ENCODE measurements at regions not wholly inside any gene's neighbourhood (a gene's known extent, or its start where the extent isn't known, plus 50 kb on each side); places are given as distances from the start of the nearest gene placed in this dataset.

- H3K27ac ChIP-seq (replicated peaks in 1 of 4) = no peak overlapping the region
- H3K4me1 ChIP-seq = no peaks in the 10 kb centered on the region
- intact Hi-C loops (cut with DNase I) = no loop called here
- no peaks in the 10 kb centered on the region for H3K36me3 ChIP-seq
- no peaks in the 10 kb centered on the region for H3K9me3 ChIP-seq
- DNase-seq (ENCODE audit: extremely low spot score) = no peak
- H3K4me3 ChIP-seq = no peak overlapping the region
- no peaks in the 10 kb centered on the region for H3K27me3 ChIP-seq
- TF ChIP-seq CTCF (IDR thresholded peaks at IDR 0.05) (no peak), EP300 (IDR thresholded peaks at IDR 0.05) (no peak), POLR2A (IDR thresholded peaks at IDR 0.05; ENCODE audit: low read depth) (no peak), POLR2AphosphoS5 (IDR thresholded peaks at IDR 0.05) (no peak)
- WGBS = 90% methylated on average over 7 of the region's 7 CpGs
These were observed 372.0 kb downstream of the CDH10 start for GRCh38 chr5:24272741-24273140.

GRCh38 chr5:24280215-24280614, 364.6 kb downstream of the CDH10 start:
- WGBS = 67% methylated on average over 5 of the region's 5 CpGs
- H3K4me1 ChIP-seq = no peaks in the 10 kb centered on the region
- no peaks in the 10 kb centered on the region for H3K27me3 ChIP-seq
- no peak for TF ChIP-seq POLR2A (IDR thresholded peaks at IDR 0.05; ENCODE audit: low read depth)
- TF ChIP-seq POLR2AphosphoS5 (IDR thresholded peaks at IDR 0.05) = no peak
- TF ChIP-seq EP300 (IDR thresholded peaks at IDR 0.05) = no peak
- TF ChIP-seq CTCF (IDR thresholded peaks at IDR 0.05) = no peak
- no peak overlapping the region for H3K27ac ChIP-seq (replicated peaks in 1 of 4)
- no peak overlapping the region for H3K4me3 ChIP-seq
- DNase-seq (ENCODE audit: extremely low spot score) = no peak
- no peaks in the 10 kb centered on the region for H3K36me3 ChIP-seq
- intact Hi-C loops (cut with DNase I) = no loop called here
- no peaks in the 10 kb centered on the region for H3K9me3 ChIP-seq

GRCh38 chr5:24281818-24282217, 363.0 kb downstream of the CDH10 start:
- Histone ChIP-seq H3K4me3 (no peak overlapping the region), H3K4me1 (no peaks in the 10 kb centered on the region), H3K27me3 (no peaks in the 10 kb centered on the region), H3K9me3 (no peaks in the 10 kb centered on the region), H3K36me3 (no peaks in the 10 kb centered on the region), H3K27ac (replicated peaks in 1 of 4) (no peak overlapping the region)
- 59% methylated on average over 1 of the region's 1 CpG for WGBS
- no peak for DNase-seq (ENCODE audit: extremely low spot score)
- no peak for TF ChIP-seq CTCF (IDR thresholded peaks at IDR 0.05)
- no peak for TF ChIP-seq EP300 (IDR thresholded peaks at IDR 0.05)
- no peak for TF ChIP-seq POLR2A (IDR thresholded peaks at IDR 0.05; ENCODE audit: low read depth)
- TF ChIP-seq POLR2AphosphoS5 (IDR thresholded peaks at IDR 0.05) = no peak
- intact Hi-C loops (cut with DNase I) = no loop called here

- Histone ChIP-seq H3K4me1 (no peaks in the 10 kb centered on the region), H3K27me3 (no peaks in the 10 kb centered on the region), H3K4me3 (no peak overlapping the region), H3K36me3 (no peaks in the 10 kb centered on the region), H3K9me3 (no peaks in the 10 kb centered on the region), H3K27ac (replicated peaks in 1 of 4) (no peak overlapping the region)
- intact Hi-C loops (cut with DNase I) = no loop called here
- no peak for TF ChIP-seq POLR2A (IDR thresholded peaks at IDR 0.05; ENCODE audit: low read depth)
- no peak for TF ChIP-seq CTCF (IDR thresholded peaks at IDR 0.05)
- no peak for TF ChIP-seq POLR2AphosphoS5 (IDR thresholded peaks at IDR 0.05)
- WGBS = 72% methylated on average over 2 of the region's 2 CpGs
- no peak for DNase-seq (ENCODE audit: extremely low spot score)
These were observed 355.0 kb downstream of the CDH10 start for GRCh38 chr5:24289582-24290335.

- TF ChIP-seq POLR2A (IDR thresholded peaks at IDR 0.05; ENCODE audit: low read depth) = no peak
- TF ChIP-seq EP300 (IDR thresholded peaks at IDR 0.05) = no peak
- no peak for TF ChIP-seq CTCF (IDR thresholded peaks at IDR 0.05)
- TF ChIP-seq POLR2AphosphoS5 (IDR thresholded peaks at IDR 0.05) = no peak
- Histone ChIP-seq H3K4me3 (no peak overlapping the region), H3K36me3 (no peaks in the 10 kb centered on the region), H3K27ac (replicated peaks in 1 of 4) (no peak overlapping the region), H3K27me3 (no peaks in the 10 kb centered on the region), H3K4me1 (no peaks in the 10 kb centered on the region), H3K9me3 (no peaks in the 10 kb centered on the region)
- 67% methylated on average over 1 of the region's 1 CpG for WGBS
- intact Hi-C loops (cut with DNase I) = no loop called here
- DNase-seq (ENCODE audit: extremely low spot score) = no peak
These were observed 354.2 kb downstream of the CDH10 start for GRCh38 chr5:24290536-24290935.

Data from esophagus muscularis mucosa (tissue), 4 donors.